ENCODE measurements at regions not wholly inside any gene's neighbourhood (a gene's known extent, or its start where the extent isn't known, plus 50 kb on each side); places are given as distances from the start of the nearest gene placed in this dataset.
"Not testable (repeated sequence)": the region's sequence is repeated elsewhere in the genome, so short reads cannot be mapped to it uniquely, and the experiment has no call there.

- no peak overlapping the region for H3K9ac ChIP-seq (ENCODE audit: low read length)
- H3K27me3 ChIP-seq (ENCODE audit: control insufficient read depth, insufficient read depth, low read length): no peaks in the 10 kb centered on the region
- no peak overlapping the region for H3K27ac ChIP-seq (ENCODE audit: low read depth, low read length)
- no peak overlapping the region for H3K4me3 ChIP-seq (ENCODE audit: low read length)
- H3K4me1 ChIP-seq (ENCODE audit: control insufficient read depth, insufficient read depth, low read length): no peaks in the 10 kb centered on the region
- no peaks in the 10 kb centered on the region for H3K36me3 ChIP-seq (ENCODE audit: control insufficient read depth, insufficient read depth, low read length)
Observed at GRCh38 chr3:194946091-194946490, 260.4 kb downstream of the FAM43A start.

- Histone ChIP-seq H3K27me3 (ENCODE audit: control insufficient read depth, insufficient read depth, low read length) (no peaks in the 10 kb centered on the region), H3K36me3 (ENCODE audit: control insufficient read depth, insufficient read depth, low read length) (no peaks in the 10 kb centered on the region), H3K4me1 (ENCODE audit: control insufficient read depth, insufficient read depth, low read length) (no peaks in the 10 kb centered on the region), H3K9ac (ENCODE audit: low read length) (no peak overlapping the region), H3K4me3 (ENCODE audit: low read length) (no peak overlapping the region), H3K27ac (ENCODE audit: low read depth, low read length) (no peak overlapping the region)
Observed at GRCh38 chr3:194949592-194949991, 263.9 kb downstream of the FAM43A start.

- no peak overlapping the region for H3K4me3 ChIP-seq (ENCODE audit: low read length)
- H3K36me3 ChIP-seq (ENCODE audit: control insufficient read depth, insufficient read depth, low read length): no peaks in the 10 kb centered on the region
- no peak overlapping the region for H3K27ac ChIP-seq (ENCODE audit: low read depth, low read length)
- no peaks in the 10 kb centered on the region for H3K27me3 ChIP-seq (ENCODE audit: control insufficient read depth, insufficient read depth, low read length)
- H3K9ac ChIP-seq (ENCODE audit: low read length): no peak overlapping the region
- no peaks in the 10 kb centered on the region for H3K4me1 ChIP-seq (ENCODE audit: control insufficient read depth, insufficient read depth, low read length)
Observed at GRCh38 chr3:194950906-194951628, 265.4 kb downstream of the FAM43A start.

DNA sequence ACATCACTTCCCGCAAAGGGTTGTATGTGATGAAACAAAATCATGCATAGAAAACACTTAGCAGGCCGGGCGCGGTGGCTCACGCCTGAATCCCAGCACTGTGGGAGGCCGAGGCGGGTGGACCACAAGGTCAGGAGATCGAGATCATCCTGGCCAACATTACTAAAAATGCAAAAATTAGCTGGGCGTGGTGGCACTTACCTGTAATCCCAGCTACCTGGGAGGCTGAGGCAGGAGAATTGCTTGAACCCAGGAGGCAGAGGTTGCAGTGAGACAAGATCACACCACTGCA is 265.9 kb downstream of the FAM43A start:
- not testable (repeated sequence) for H3K27ac ChIP-seq (ENCODE audit: low read depth, low read length); H3K4me3 ChIP-seq (ENCODE audit: low read length); H3K27me3 ChIP-seq (ENCODE audit: control insufficient read depth, insufficient read depth, low read length); H3K36me3 ChIP-seq (ENCODE audit: control insufficient read depth, insufficient read depth, low read length); H3K4me1 ChIP-seq (ENCODE audit: control insufficient read depth, insufficient read depth, low read length); H3K9ac ChIP-seq (ENCODE audit: low read length)

GRCh38 chr3:194951931-194952582 is 266.4 kb downstream of the FAM43A start:
- H3K27me3 ChIP-seq (ENCODE audit: control insufficient read depth, insufficient read depth, low read length): no peaks in the 10 kb centered on the region
- no peaks in the 10 kb centered on the region for H3K36me3 ChIP-seq (ENCODE audit: control insufficient read depth, insufficient read depth, low read length)
- H3K9ac ChIP-seq (ENCODE audit: low read length): no peak overlapping the region
- peaks cover 2% of the 10 kb centered on the region for H3K4me1 ChIP-seq (ENCODE audit: control insufficient read depth, insufficient read depth, low read length)
- H3K27ac ChIP-seq (ENCODE audit: low read depth, low read length): no peak overlapping the region
- no peak overlapping the region for H3K4me3 ChIP-seq (ENCODE audit: low read length)

GRCh38 chr3:194952841-194953241 is 267.2 kb downstream of the FAM43A start:
- H3K4me3 ChIP-seq (ENCODE audit: low read length): no peak overlapping the region
- H3K27me3 ChIP-seq (ENCODE audit: control insufficient read depth, insufficient read depth, low read length): no peaks in the 10 kb centered on the region
- H3K9ac ChIP-seq (ENCODE audit: low read length): no peak overlapping the region
- no peaks in the 10 kb centered on the region for H3K36me3 ChIP-seq (ENCODE audit: control insufficient read depth, insufficient read depth, low read length)
- H3K27ac ChIP-seq (ENCODE audit: low read depth, low read length): no peak overlapping the region
- H3K4me1 ChIP-seq (ENCODE audit: control insufficient read depth, insufficient read depth, low read length): peaks cover 2% of the 10 kb centered on the region

- Histone ChIP-seq H3K27ac (ENCODE audit: low read depth, low read length) (no peak overlapping the region), H3K4me1 (ENCODE audit: control insufficient read depth, insufficient read depth, low read length) (peaks cover 2% of the 10 kb centered on the region)
Observed at GRCh38 chr3:194953291-194953690, 267.6 kb downstream of the FAM43A start.

DNA sequence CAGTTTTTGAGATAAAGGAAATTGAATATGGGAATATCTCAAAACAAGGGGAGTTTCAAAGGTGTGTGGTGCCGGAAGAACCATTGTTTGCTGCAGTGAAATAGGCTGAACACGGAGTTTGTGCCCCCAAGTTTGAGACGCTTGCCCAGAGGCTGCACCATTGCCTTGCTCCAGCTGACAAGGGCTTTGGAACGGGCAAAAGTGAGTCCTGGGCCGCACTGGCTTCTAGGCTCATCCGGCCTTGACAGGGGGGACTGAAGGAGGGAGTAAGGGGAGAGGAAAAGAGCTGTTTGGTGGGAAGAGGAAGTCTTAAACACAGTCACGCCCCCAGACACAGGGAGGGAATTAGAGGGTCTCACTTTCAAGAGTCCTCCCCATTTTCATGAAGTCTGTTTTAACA is 269.9 kb downstream of the FAM43A start:
- no peaks in the 10 kb centered on the region for H3K27me3 ChIP-seq (ENCODE audit: control insufficient read depth, insufficient read depth, low read length)
- peaks cover 2% of the 10 kb centered on the region for H3K4me1 ChIP-seq (ENCODE audit: control insufficient read depth, insufficient read depth, low read length)
- H3K27ac ChIP-seq (ENCODE audit: low read depth, low read length): no peak overlapping the region
- no peak overlapping the region for H3K4me3 ChIP-seq (ENCODE audit: low read length)
- no peak overlapping the region for H3K9ac ChIP-seq (ENCODE audit: low read length)
- H3K36me3 ChIP-seq (ENCODE audit: control insufficient read depth, insufficient read depth, low read length): no peaks in the 10 kb centered on the region

More at GRCh38 chr3:194953291-194953690, 267.6 kb downstream of the FAM43A start:
- no peaks in the 10 kb centered on the region for H3K27me3 ChIP-seq (ENCODE audit: control insufficient read depth, insufficient read depth, low read length)
- no peak overlapping the region for H3K9ac ChIP-seq (ENCODE audit: low read length)
- H3K4me3 ChIP-seq (ENCODE audit: low read length): no peak overlapping the region
- H3K36me3 ChIP-seq (ENCODE audit: control insufficient read depth, insufficient read depth, low read length): no peaks in the 10 kb centered on the region

- peaks cover 2% of the 10 kb centered on the region for H3K4me1 ChIP-seq (ENCODE audit: control insufficient read depth, insufficient read depth, low read length)
- H3K36me3 ChIP-seq (ENCODE audit: control insufficient read depth, insufficient read depth, low read length): no peaks in the 10 kb centered on the region
- no peak overlapping the region for H3K4me3 ChIP-seq (ENCODE audit: low read length)
- no peak overlapping the region for H3K27ac ChIP-seq (ENCODE audit: low read depth, low read length)
- no peak overlapping the region for H3K9ac ChIP-seq (ENCODE audit: low read length)
- no peaks in the 10 kb centered on the region for H3K27me3 ChIP-seq (ENCODE audit: control insufficient read depth, insufficient read depth, low read length)
Observed at GRCh38 chr3:194955979-194956696, 270.5 kb downstream of the FAM43A start.

GRCh38 chr3:194956697-194957396 is 271.2 kb downstream of the FAM43A start:
- peaks cover 2% of the 10 kb centered on the region for H3K4me1 ChIP-seq (ENCODE audit: control insufficient read depth, insufficient read depth, low read length)
- no peak overlapping the region for H3K27ac ChIP-seq (ENCODE audit: low read depth, low read length)
- no peaks in the 10 kb centered on the region for H3K27me3 ChIP-seq (ENCODE audit: control insufficient read depth, insufficient read depth, low read length)
- H3K9ac ChIP-seq (ENCODE audit: low read length): no peak overlapping the region
- no peaks in the 10 kb centered on the region for H3K36me3 ChIP-seq (ENCODE audit: control insufficient read depth, insufficient read depth, low read length)
- H3K4me3 ChIP-seq (ENCODE audit: low read length): no peak overlapping the region

DNA sequence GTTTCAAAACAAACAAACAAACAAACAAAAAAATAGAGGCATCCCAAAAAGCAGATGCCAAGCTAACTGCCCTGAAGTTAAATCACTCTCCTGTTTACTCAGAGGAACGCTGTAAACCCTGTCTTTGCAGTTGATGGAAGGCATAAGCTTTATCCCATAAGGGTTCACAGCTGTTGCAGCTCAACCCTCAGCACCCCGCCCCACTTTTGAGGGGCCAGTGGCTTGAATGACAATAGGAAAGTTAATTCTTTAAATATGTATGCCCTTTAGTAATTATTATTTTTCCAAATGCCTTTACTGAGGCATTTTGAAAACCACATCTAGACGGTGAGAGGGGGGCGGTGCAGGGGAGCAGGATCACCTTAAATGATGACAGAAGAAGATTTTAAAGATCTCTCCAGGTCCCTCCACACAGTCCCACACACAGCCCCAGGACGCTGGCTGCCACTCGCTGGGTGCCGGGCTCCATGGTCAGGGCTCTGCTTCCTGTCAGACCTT is 272.1 kb downstream of the FAM43A start:
- Histone ChIP-seq H3K9ac (ENCODE audit: low read length) (no peak overlapping the region), H3K27ac (ENCODE audit: low read depth, low read length) (no peak overlapping the region), H3K27me3 (ENCODE audit: control insufficient read depth, insufficient read depth, low read length) (no peaks in the 10 kb centered on the region), H3K36me3 (ENCODE audit: control insufficient read depth, insufficient read depth, low read length) (no peaks in the 10 kb centered on the region), H3K4me3 (ENCODE audit: low read length) (no peak overlapping the region), H3K4me1 (ENCODE audit: control insufficient read depth, insufficient read depth, low read length) (peaks cover 2% of the 10 kb centered on the region)

DNA sequence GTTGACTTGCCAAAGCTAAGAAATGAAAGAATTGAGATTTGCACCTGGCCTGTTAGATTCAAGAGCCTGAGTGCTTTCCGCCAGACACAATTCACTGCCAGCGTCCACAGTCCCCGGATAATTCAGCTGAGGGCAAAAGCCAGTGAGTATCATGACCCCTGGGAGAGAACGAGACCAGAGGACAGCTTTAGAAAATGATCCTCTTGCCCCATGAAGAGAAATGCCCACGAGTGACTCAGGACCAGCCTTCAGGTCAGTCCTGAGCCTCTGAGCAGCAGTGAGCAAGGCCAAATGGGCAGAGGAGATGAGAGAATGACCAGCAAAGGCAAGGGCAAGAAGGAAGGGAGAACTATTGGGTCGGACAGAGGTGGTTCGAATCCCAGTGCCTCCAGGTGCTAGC is 273.5 kb downstream of the FAM43A start:
- Histone ChIP-seq H3K9ac (ENCODE audit: low read length) (no peak overlapping the region), H3K27ac (ENCODE audit: low read depth, low read length) (no peak overlapping the region), H3K4me1 (ENCODE audit: control insufficient read depth, insufficient read depth, low read length) (peaks cover 2% of the 10 kb centered on the region), H3K36me3 (ENCODE audit: control insufficient read depth, insufficient read depth, low read length) (no peaks in the 10 kb centered on the region), H3K27me3 (ENCODE audit: control insufficient read depth, insufficient read depth, low read length) (no peaks in the 10 kb centered on the region), H3K4me3 (ENCODE audit: low read length) (no peak overlapping the region)

All from rectal smooth muscle tissue (tissue), 1 donor.